ENCODE measurements at regions not wholly inside any gene's neighbourhood (a gene's known extent, or its start where the extent isn't known, plus 50 kb on each side); places are given as distances from the start of the nearest gene placed in this dataset.
"Not testable (repeated sequence)": the region's sequence is repeated elsewhere in the genome, so short reads cannot be mapped to it uniquely, and the experiment has no call there.

DNA sequence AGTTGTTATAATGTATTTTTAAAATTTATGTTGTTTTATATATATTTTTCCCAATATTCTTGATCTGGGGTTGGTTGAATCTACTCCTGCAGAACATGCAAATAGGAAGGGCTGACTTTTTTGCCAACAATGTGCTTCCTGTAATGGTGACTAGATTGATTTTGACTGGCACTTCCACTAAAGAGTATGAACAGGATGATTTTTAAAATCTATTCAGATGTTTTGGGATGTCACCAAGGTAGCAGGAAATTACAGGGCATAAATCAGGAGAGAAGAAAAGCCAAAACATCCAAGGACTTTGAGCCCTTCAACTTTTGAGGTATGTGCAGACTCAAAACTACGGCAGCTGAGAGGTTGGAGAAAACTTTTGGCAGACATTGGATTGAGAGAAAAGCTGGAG lies 1047.6 kb downstream of the SLITRK5 start:
- TF ChIP-seq, protein P1, sequence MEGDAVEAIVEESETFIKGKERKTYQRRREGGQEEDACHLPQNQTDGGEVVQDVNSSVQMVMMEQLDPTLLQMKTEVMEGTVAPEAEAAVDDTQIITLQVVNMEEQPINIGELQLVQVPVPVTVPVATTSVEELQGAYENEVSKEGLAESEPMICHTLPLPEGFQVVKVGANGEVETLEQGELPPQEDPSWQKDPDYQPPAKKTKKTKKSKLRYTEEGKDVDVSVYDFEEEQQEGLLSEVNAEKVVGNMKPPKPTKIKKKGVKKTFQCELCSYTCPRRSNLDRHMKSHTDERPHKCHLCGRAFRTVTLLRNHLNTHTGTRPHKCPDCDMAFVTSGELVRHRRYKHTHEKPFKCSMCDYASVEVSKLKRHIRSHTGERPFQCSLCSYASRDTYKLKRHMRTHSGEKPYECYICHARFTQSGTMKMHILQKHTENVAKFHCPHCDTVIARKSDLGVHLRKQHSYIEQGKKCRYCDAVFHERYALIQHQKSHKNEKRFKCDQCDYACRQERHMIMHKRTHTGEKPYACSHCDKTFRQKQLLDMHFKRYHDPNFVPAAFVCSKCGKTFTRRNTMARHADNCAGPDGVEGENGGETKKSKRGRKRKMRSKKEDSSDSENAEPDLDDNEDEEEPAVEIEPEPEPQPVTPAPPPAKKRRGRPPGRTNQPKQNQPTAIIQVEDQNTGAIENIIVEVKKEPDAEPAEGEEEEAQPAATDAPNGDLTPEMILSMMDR (conservative IDR thresholded peaks at IDR 0.05) = no peak
- H3K9me3 Mint-ChIP-seq = no peaks in the 10 kb centered on the region
- no peak for DNase-seq (ENCODE audit: extremely low spot score, unreplicated experiment)
- no peaks in the 10 kb centered on the region for H3K4me1 Mint-ChIP-seq (ENCODE audit: unreplicated experiment)
- H3K36me3 Mint-ChIP-seq = no peaks in the 10 kb centered on the region
- no peak overlapping the region for H3K4me3 Mint-ChIP-seq
- no peaks in the 10 kb centered on the region for H3K27me3 Mint-ChIP-seq
- H3K27ac Mint-ChIP-seq = no peak overlapping the region

DNA sequence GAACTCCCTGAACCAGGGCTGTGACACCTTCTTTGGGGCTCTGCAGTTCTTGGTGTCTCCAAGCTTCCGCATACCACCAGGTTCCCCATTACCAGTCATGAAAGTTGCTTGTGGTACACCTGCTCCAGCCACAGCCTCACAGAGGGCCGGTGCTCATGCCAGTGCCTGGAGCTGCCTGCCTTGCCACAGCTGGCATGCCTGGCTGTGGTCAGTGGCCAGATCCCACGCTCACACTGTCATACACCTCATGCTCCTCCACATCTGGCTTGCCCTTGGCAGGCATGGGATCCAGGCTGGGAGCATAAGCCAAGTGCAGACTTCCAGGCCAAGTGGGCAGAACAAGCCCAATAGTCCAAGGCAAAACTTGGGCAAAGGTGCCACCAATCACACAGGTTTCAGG lies 1054.9 kb downstream of the SLITRK5 start:
- TF ChIP-seq, protein P1 (conservative IDR thresholded peaks at IDR 0.05) = no peak
- no peaks in the 10 kb centered on the region for H3K4me1 Mint-ChIP-seq (ENCODE audit: unreplicated experiment)
- H3K36me3 Mint-ChIP-seq = no peaks in the 10 kb centered on the region

DNA sequence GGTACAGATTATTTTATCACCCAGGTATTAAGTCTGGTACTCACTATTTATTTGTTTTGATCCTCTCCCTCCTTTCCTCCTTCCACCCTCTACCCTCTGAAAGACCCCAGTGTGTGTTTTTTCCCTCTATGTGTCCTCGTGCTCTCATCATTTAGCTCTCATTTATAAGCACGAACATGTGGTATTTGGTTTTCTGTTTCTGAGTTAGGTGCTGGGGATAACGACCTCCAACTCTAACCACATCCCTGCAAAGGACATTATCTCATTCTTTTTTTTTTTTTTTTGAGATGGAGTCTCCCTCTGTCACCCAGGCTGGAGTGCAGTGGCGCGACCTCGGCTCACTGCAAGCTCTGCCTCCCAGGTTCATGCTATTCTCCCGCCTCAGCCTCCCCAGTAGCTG lies 1056.1 kb downstream of the SLITRK5 start:
- not testable (repeated sequence) for H3K27me3 Mint-ChIP-seq; H3K4me3 Mint-ChIP-seq; H3K4me1 Mint-ChIP-seq (ENCODE audit: unreplicated experiment); DNase-seq (ENCODE audit: extremely low spot score, unreplicated experiment); H3K36me3 Mint-ChIP-seq; H3K27ac Mint-ChIP-seq; H3K9me3 Mint-ChIP-seq

More for the DNA sequence above, 1054.9 kb downstream of the SLITRK5 start:
- no peak overlapping the region for H3K27ac Mint-ChIP-seq
- no peak overlapping the region for H3K4me3 Mint-ChIP-seq
- DNase-seq (ENCODE audit: extremely low spot score, unreplicated experiment) = no peak
- H3K27me3 Mint-ChIP-seq = no peaks in the 10 kb centered on the region
- no peaks in the 10 kb centered on the region for H3K9me3 Mint-ChIP-seq

DNA sequence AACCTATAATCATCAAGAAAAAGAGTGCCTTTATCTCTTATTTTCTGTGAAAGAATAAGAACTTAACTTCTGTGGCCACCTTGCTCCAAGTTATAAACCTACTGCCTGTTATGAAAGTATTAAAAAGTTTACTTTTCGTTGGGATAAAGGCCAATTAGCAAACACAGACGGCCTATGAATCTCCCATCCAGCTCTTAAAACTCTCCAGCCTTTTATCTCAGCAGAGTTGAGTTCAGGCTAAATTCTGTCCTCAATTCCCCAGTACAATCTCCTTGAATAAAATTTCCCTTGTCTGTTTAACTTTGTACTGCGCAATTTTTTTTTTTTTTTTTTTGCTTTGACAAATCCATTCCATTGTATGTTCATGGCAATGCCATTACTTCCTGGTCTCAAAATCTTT lies 1058.4 kb downstream of the SLITRK5 start:
- TF ChIP-seq, protein P1 (conservative IDR thresholded peaks at IDR 0.05) = no peak
- no peaks in the 10 kb centered on the region for H3K36me3 Mint-ChIP-seq
- H3K4me1 Mint-ChIP-seq (ENCODE audit: unreplicated experiment) = no peaks in the 10 kb centered on the region
- H3K27me3 Mint-ChIP-seq = no peaks in the 10 kb centered on the region
- no peak overlapping the region for H3K27ac Mint-ChIP-seq
- no peak overlapping the region for H3K4me3 Mint-ChIP-seq
- no peaks in the 10 kb centered on the region for H3K9me3 Mint-ChIP-seq
- DNase-seq (ENCODE audit: extremely low spot score, unreplicated experiment) = no peak

DNA sequence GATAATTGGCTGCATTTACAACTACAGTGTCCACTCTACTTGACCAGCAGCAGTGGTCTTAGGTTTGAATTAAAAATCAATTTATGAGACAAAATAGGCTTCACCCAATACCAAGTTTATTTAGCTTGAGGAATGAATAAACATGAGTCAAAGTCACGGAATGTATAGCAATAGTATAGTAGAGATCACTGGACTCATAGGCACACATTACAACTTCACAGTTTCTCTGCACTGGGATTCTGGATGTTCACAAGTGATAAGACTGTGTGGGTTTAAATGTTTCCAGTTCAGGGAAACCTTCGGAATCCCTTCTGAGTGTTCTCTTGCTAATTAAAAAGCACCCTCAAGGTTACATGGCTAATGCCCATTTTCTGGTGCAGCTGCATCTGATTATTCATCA lies 1064.9 kb downstream of the SLITRK5 start:
- Mint-ChIP-seq H3K4me3 (no peak overlapping the region), H3K36me3 (no peaks in the 10 kb centered on the region), H3K27me3 (no peaks in the 10 kb centered on the region), H3K4me1 (ENCODE audit: unreplicated experiment) (no peaks in the 10 kb centered on the region), H3K9me3 (no peaks in the 10 kb centered on the region), H3K27ac (no peak overlapping the region)
- TF ChIP-seq, protein P1 (conservative IDR thresholded peaks at IDR 0.05) = no peak
- DNase-seq (ENCODE audit: extremely low spot score, unreplicated experiment) = no peak

DNA sequence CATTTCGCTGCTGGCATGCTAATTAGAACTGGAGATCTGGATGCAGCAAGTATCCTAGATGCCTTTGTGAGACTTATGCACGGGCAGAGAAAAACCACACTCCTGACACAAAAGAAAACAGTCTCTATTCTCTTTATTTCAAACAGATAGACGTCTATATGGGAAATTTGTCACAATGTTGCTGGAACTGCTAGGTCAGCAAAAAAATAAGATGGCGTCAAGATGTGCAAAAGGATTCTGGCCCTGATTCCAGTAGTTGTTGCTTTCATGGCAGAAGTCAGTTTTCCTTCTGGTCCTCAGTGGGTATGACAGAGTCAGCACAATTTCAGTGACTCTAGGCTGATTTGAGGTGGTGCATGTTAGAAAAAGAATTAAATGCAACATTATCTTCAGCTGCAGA lies 1068.0 kb downstream of the SLITRK5 start:
- H3K4me1 Mint-ChIP-seq (ENCODE audit: unreplicated experiment) = no peaks in the 10 kb centered on the region
- no peak for DNase-seq (ENCODE audit: extremely low spot score, unreplicated experiment)
- H3K36me3 Mint-ChIP-seq = no peaks in the 10 kb centered on the region
- H3K4me3 Mint-ChIP-seq = no peak overlapping the region
- no peaks in the 10 kb centered on the region for H3K27me3 Mint-ChIP-seq
- H3K9me3 Mint-ChIP-seq = peaks cover 5% of the 10 kb centered on the region
- H3K27ac Mint-ChIP-seq = no peak overlapping the region
- TF ChIP-seq, protein P1 (conservative IDR thresholded peaks at IDR 0.05) = no peak

All from type B pancreatic cell (in vitro differentiated cells).